Transverse colon (tissue), 4 donors: ENCODE measurements at regions not wholly inside any gene's neighbourhood (a gene's known extent, or its start where the extent isn't known, plus 50 kb on each side); places are given as distances from the start of the nearest gene placed in this dataset.

Experiments
- EP300 ChIP-seq: sonication (generic); formaldehyde crosslinking; IDR thresholded peaks from one replicate; pipeline ENCODE4 v1.6.1; 2017; ENCODE audit warnings: antibody characterized with exemption, low read depth
- POLR2A ChIP-seq: fragments of 450-650 bp; IDR thresholded peaks from one replicate; pipeline ENCODE4 v1.6.1; 2016; ENCODE audit warnings: antibody characterized with exemption, mild to moderate bottlenecking, moderate library complexity
- POLR2AphosphoS5 ChIP-seq, 3 donors: sonication (generic); formaldehyde crosslinking; IDR thresholded peaks; one replicate each; pipeline ENCODE4 v1.6.1; 2016; ENCODE audit warnings: antibody characterized with exemption in 3 of 3
- TF ChIP-seq, protein P1 (sequence below), 5 experiments: fragments of 200-600 bp in 3 of 5; fragments of 450-650 bp in 2 of 5; sonication (generic) in 3 of 5; IDR thresholded peaks; 1 replicate in 2 of 5; 2 replicates in 3 of 5; pipeline ENCODE4 v1.5.1; 2016 to 2017; ENCODE audit warnings: antibody characterized with exemption in 5 of 5, inconsistent platforms in 3 of 5, mild to moderate bottlenecking in 2 of 5, moderate library complexity in 1 of 5

DNA sequence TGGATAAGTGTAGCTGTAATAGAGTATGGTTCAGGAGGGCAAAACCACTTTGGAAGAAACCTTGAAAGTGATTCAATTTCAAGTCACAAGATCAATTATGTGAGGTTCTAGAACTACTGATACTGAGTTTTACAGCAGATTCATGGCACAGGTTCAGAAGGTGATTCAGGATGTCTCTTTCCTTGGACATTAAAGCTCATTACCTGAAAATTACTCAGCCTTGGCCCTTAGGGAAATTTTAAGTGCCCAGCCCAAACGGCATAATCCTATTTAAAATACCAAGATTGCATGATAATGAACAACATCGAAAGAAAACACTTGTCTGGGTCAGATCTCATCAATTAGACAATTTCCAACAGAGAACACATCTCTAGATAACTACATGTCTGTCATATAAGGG is 70.2 kb upstream of the SLC38A2 start:
- no peak for TF ChIP-seq EP300
- no peak for TF ChIP-seq POLR2AphosphoS5 (IDR thresholded peaks at IDR 0.05)
- no peak for TF ChIP-seq POLR2A
- TF ChIP-seq, protein P1, sequence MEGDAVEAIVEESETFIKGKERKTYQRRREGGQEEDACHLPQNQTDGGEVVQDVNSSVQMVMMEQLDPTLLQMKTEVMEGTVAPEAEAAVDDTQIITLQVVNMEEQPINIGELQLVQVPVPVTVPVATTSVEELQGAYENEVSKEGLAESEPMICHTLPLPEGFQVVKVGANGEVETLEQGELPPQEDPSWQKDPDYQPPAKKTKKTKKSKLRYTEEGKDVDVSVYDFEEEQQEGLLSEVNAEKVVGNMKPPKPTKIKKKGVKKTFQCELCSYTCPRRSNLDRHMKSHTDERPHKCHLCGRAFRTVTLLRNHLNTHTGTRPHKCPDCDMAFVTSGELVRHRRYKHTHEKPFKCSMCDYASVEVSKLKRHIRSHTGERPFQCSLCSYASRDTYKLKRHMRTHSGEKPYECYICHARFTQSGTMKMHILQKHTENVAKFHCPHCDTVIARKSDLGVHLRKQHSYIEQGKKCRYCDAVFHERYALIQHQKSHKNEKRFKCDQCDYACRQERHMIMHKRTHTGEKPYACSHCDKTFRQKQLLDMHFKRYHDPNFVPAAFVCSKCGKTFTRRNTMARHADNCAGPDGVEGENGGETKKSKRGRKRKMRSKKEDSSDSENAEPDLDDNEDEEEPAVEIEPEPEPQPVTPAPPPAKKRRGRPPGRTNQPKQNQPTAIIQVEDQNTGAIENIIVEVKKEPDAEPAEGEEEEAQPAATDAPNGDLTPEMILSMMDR (IDR thresholded peaks at IDR 0.05): no peak
